SK-N-SH treated with all-trans-retinoic acid at 6 μM for 48 hours (cell line): ENCODE measurements at regions not wholly inside any gene's neighbourhood (a gene's known extent, or its start where the extent isn't known, plus 50 kb on each side); places are given as distances from the start of the nearest gene placed in this dataset.

Source experiments
- ARNTL ChIP-seq: fragments of 450-650 bp; formaldehyde crosslinking; IDR thresholded peaks from 2 replicates; pipeline ENCODE4 v1.5.0; 2020; ENCODE audit warnings: low read depth, mild to moderate bottlenecking, moderate library complexity, borderline replicate concordance
- CSRNP3 ChIP-seq: fragments of 250-450 bp; sonication (Bioruptor Pico); IDR thresholded peaks from 2 replicates; pipeline ENCODE4 v1.5.1; 2021; ENCODE audit warnings: mild to moderate bottlenecking, moderate library complexity
- ESRRG ChIP-seq: fragments of 250-450 bp; sonication (Bioruptor Pico); IDR thresholded peaks from 2 replicates; pipeline ENCODE4 v1.6.1; 2021; ENCODE audit warnings: mild to moderate bottlenecking
- GLIS3 ChIP-seq: fragments of 250-450 bp; sonication (Bioruptor Pico); IDR thresholded peaks from 2 replicates; pipeline ENCODE4 v1.5.0; 2020; ENCODE audit warnings: mild to moderate bottlenecking, moderate library complexity
- ISL1 ChIP-seq: fragments of 250-450 bp; sonication (Bioruptor Pico); IDR thresholded peaks from 2 replicates; pipeline ENCODE4 v2.1.2; 2022; ENCODE audit warnings: mild to moderate bottlenecking, moderate library complexity
- PATZ1 ChIP-seq: fragments of 250-450 bp; sonication (Bioruptor Pico); IDR thresholded peaks from 2 replicates; pipeline ENCODE4 v1.8.0; 2020; ENCODE audit warnings: mild to moderate bottlenecking, moderate library complexity, borderline replicate concordance
- POU6F1 ChIP-seq: fragments of 250-450 bp; sonication (Bioruptor Pico); IDR thresholded peaks from 2 replicates; pipeline ENCODE4 v1.8.0; 2021; ENCODE audit warnings: low read depth, mild to moderate bottlenecking, moderate library complexity, borderline replicate concordance
- SNAI2 ChIP-seq: fragments of 250-450 bp; sonication (Bioruptor Pico); IDR thresholded peaks from 2 replicates; pipeline ENCODE4 v1.5.0; 2020; ENCODE audit warnings: mild to moderate bottlenecking, moderate library complexity
- TSHZ2 ChIP-seq: fragments of 250-450 bp; sonication (Bioruptor Pico); IDR thresholded peaks from 2 replicates; pipeline ENCODE4 v1.5.0; 2020; ENCODE audit warnings: mild to moderate bottlenecking, moderate library complexity
- ZC3H10 ChIP-seq: fragments of 250-450 bp; sonication (Bioruptor Pico); IDR thresholded peaks from 2 replicates; pipeline ENCODE4 v1.5.1; 2021; ENCODE audit warnings: mild to moderate bottlenecking, moderate library complexity
- ZFP3 ChIP-seq: fragments of 250-450 bp; sonication (Bioruptor Pico); IDR thresholded peaks from 2 replicates; pipeline ENCODE4 v1.5.0; 2020; ENCODE audit warnings: mild to moderate bottlenecking, moderate library complexity
- ZNF70 ChIP-seq: fragments of 450-650 bp; formaldehyde crosslinking; IDR thresholded peaks from 2 replicates; pipeline ENCODE4 v1.5.0; 2020; ENCODE audit warnings: mild to moderate bottlenecking, moderate library complexity
- ZNF8 ChIP-seq: fragments of 450-650 bp; formaldehyde crosslinking; IDR thresholded peaks from 2 replicates; pipeline ENCODE4 v1.5.0; 2020; ENCODE audit warnings: mild to moderate bottlenecking, moderate library complexity

- no peak for TF ChIP-seq ISL1 (CRISPR knock-in tag)
- no peak for TF ChIP-seq ZFP3 (CRISPR knock-in tag)
- no peak for TF ChIP-seq ZC3H10 (CRISPR knock-in tag)
- no peak for TF ChIP-seq CSRNP3 (CRISPR knock-in tag)
- no peak for TF ChIP-seq POU6F1 (CRISPR knock-in tag)
- TF ChIP-seq PATZ1 (CRISPR knock-in tag) = no peak
- no peak for TF ChIP-seq SNAI2 (CRISPR knock-in tag)
- TF ChIP-seq ZNF8 = no peak
- TF ChIP-seq TSHZ2 (CRISPR knock-in tag) = no peak
- TF ChIP-seq GLIS3 (CRISPR knock-in tag) = no peak
- TF ChIP-seq ARNTL (CRISPR knock-in tag) = no peak
- no peak for TF ChIP-seq ZNF70 (CRISPR knock-in tag)
- no peak for TF ChIP-seq ESRRG (CRISPR knock-in tag)
These were observed 80.6 kb upstream of the DAB2 start for GRCh38 chr5:39505363-39505762.
